ENCODE measurements at regions not wholly inside any gene's neighbourhood (a gene's known extent, or its start where the extent isn't known, plus 50 kb on each side); places are given as distances from the start of the nearest gene placed in this dataset.

DNA sequence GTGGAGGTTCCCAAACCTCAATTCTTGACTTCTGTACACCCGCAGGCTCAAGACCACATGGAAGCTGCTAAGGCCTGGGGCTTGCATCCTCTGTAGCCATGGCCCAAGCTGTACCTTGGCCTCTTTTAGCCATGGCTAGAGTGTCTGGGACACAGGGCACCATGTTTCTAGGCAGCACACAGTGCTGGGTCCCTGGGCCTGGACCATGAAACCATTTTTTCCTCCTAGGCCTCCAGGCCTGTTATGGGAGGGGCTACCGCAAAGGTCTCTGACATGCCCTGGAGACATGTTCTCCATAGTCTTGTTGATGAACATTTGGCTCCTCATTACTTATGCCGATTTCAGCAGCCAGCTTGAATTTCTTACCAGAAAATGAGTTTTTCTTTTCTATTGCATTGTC is 701.4 kb downstream of the FGF9 start:
- Histone ChIP-seq H3K4me1 (ENCODE audit: insufficient read depth, low read length, severe bottlenecking) (no peaks in the 10 kb centered on the region), H4K20me1 (ENCODE audit: insufficient read depth, low read length) (no peaks in the 10 kb centered on the region), H3F3A (ENCODE audit: insufficient read depth, low read length) (no peaks in the 10 kb centered on the region), H3K4me2 (ENCODE audit: low read length) (no peak overlapping the region), H2AFZ (ENCODE audit: low read length) (no peak overlapping the region), H3K79me2 (ENCODE audit: insufficient read depth, low read length) (no peaks in the 10 kb centered on the region), H3K27me3 (ENCODE audit: insufficient read depth, low read length) (no peaks in the 10 kb centered on the region), H3K9me3 (ENCODE audit: low read length) (no peaks in the 10 kb centered on the region), H3K9ac (ENCODE audit: low read length) (no peak overlapping the region), H3K4me3 (ENCODE audit: low read depth, low read length, poor library complexity, severe bottlenecking) (no peak overlapping the region), H3K36me3 (ENCODE audit: insufficient read depth, low read length) (no peaks in the 10 kb centered on the region), H3K9me2 (ENCODE audit: low read depth, low read length) (no peaks in the 10 kb centered on the region), H3K27ac (ENCODE audit: low read depth, low read length, poor library complexity, severe bottlenecking) (no peak overlapping the region)
- TF ChIP-seq CTCF (IDR thresholded peaks at IDR 0.05; ENCODE audit: low read length) (no peak), EZH2 (IDR thresholded peaks at IDR 0.05; ENCODE audit: borderline replicate concordance, low read length) (no peak)

- Histone ChIP-seq H3K27me3 (ENCODE audit: insufficient read depth, low read length) (no peaks in the 10 kb centered on the region), H3K4me1 (ENCODE audit: insufficient read depth, low read length, severe bottlenecking) (no peaks in the 10 kb centered on the region), H3K79me2 (ENCODE audit: insufficient read depth, low read length) (no peaks in the 10 kb centered on the region), H3K4me3 (ENCODE audit: low read depth, low read length, poor library complexity, severe bottlenecking) (no peak overlapping the region), H3K36me3 (ENCODE audit: insufficient read depth, low read length) (no peaks in the 10 kb centered on the region), H3K9me3 (ENCODE audit: low read length) (no peaks in the 10 kb centered on the region), H3K4me2 (ENCODE audit: low read length) (no peak overlapping the region), H4K20me1 (ENCODE audit: insufficient read depth, low read length) (no peaks in the 10 kb centered on the region), H3F3A (ENCODE audit: insufficient read depth, low read length) (no peaks in the 10 kb centered on the region), H3K9ac (ENCODE audit: low read length) (no peak overlapping the region), H3K9me2 (ENCODE audit: low read depth, low read length) (no peaks in the 10 kb centered on the region), H2AFZ (ENCODE audit: low read length) (no peak overlapping the region), H3K27ac (ENCODE audit: low read depth, low read length, poor library complexity, severe bottlenecking) (no peak overlapping the region)
- TF ChIP-seq EZH2 (IDR thresholded peaks at IDR 0.05; ENCODE audit: borderline replicate concordance, low read length): no peak
- no peak for TF ChIP-seq CTCF (IDR thresholded peaks at IDR 0.05; ENCODE audit: low read length)
Observed at GRCh38 chr13:22375151-22375550, 704.3 kb downstream of the FGF9 start.

DNA sequence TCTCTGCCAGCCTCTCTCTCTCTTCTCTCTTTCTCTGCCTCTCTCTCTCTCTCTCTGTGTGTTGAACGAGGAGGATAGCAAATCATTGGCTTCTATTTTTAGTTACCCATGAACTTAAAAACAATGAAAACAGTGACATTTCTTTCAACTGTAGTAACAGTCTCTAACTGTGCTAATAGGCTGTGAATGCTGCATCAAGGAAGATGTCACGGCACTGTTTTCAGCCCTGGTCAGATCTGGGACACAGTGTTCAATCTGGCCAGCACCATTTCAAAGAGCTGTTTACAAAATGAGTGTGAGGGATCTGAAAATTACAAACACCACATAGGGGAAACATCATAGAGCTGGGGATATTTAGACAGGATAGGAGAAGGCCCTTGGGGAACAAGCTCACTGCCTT is 717.0 kb downstream of the FGF9 start:
- H3K27ac ChIP-seq (ENCODE audit: low read depth, low read length, poor library complexity, severe bottlenecking): no peak overlapping the region
- no peaks in the 10 kb centered on the region for H3F3A ChIP-seq (ENCODE audit: insufficient read depth, low read length)
- no peak overlapping the region for H3K9ac ChIP-seq (ENCODE audit: low read length)
- H2AFZ ChIP-seq (ENCODE audit: low read length): no peak overlapping the region
- no peak overlapping the region for H3K4me3 ChIP-seq (ENCODE audit: low read depth, low read length, poor library complexity, severe bottlenecking)
- H3K9me3 ChIP-seq (ENCODE audit: low read length): no peaks in the 10 kb centered on the region
- H3K4me2 ChIP-seq (ENCODE audit: low read length): no peak overlapping the region
- no peaks in the 10 kb centered on the region for H4K20me1 ChIP-seq (ENCODE audit: insufficient read depth, low read length)
- H3K9me2 ChIP-seq (ENCODE audit: low read depth, low read length): no peaks in the 10 kb centered on the region
- H3K79me2 ChIP-seq (ENCODE audit: insufficient read depth, low read length): no peaks in the 10 kb centered on the region
- H3K36me3 ChIP-seq (ENCODE audit: insufficient read depth, low read length): no peaks in the 10 kb centered on the region
- TF ChIP-seq CTCF (IDR thresholded peaks at IDR 0.05; ENCODE audit: low read length): no peak
- TF ChIP-seq EZH2 (IDR thresholded peaks at IDR 0.05; ENCODE audit: borderline replicate concordance, low read length): no peak
- H3K4me1 ChIP-seq (ENCODE audit: insufficient read depth, low read length, severe bottlenecking): no peaks in the 10 kb centered on the region
- H3K27me3 ChIP-seq (ENCODE audit: insufficient read depth, low read length): no peaks in the 10 kb centered on the region
